H1 (cell line): ENCODE measurements at regions not wholly inside any gene's neighbourhood (a gene's known extent, or its start where the extent isn't known, plus 50 kb on each side); places are given as distances from the start of the nearest gene placed in this dataset.

Experiments
- CTCF ChIA-PET: fragments of 300-600 bp; sonication (Branson Sonifier 250); formaldehyde crosslinking; loops from one replicate; lab custom pipeline; 2021; ENCODE audit not compliant: partially characterized antibody; lab: Charles Lee
- POLR2A ChIA-PET: fragments of 300-600 bp; sonication (Branson Sonifier 250); formaldehyde crosslinking; loops from one replicate; lab custom pipeline; 2021; ENCODE audit warnings: inconsistent platforms; ENCODE audit not compliant: partially characterized antibody; lab: Charles Lee
- DNase-seq, 2 experiments: peaks; one replicate each; pipeline versions ENCODE4 v3.0.0 to v3.0.0-alpha.2; 2010 to 2022; ENCODE audit warnings: low spot score in 2 of 2, low read depth in 1 of 2, mixed read lengths in 1 of 2
- FAIRE-seq: peaks from 2 replicates; lab custom pipeline; 2011; peaks lifted over from hg19 to GRCh38; lab: Jason Lieb, UNC
- H2AFZ ChIP-seq: 2 replicates; pipeline ENCODE4 v1.8.1; 2012; ENCODE audit warnings: low read length, inconsistent platforms
- H2AK5ac ChIP-seq: 2 replicates; pipeline ENCODE4 v1.6.1; 2013; ENCODE audit warnings: low read depth, low read length
- H2BK120ac ChIP-seq: replicated peaks from 2 replicates; pipeline ENCODE3; 2013; ENCODE audit warnings: low read depth, low read length, inconsistent platforms
- H2BK12ac ChIP-seq: 2 replicates; pipeline ENCODE4 v1.6.1; 2013; ENCODE audit warnings: low read depth, low read length
- H2BK15ac ChIP-seq: 2 replicates; pipeline ENCODE4 v1.6.1; 2013; ENCODE audit warnings: low read length
- H2BK20ac ChIP-seq: 2 replicates; pipeline ENCODE4 v1.6.1; 2013; ENCODE audit warnings: low read length
- H2BK5ac ChIP-seq: 2 replicates; pipeline ENCODE4 v1.6.1; 2013; ENCODE audit warnings: low read depth, low read length
- H3K14ac ChIP-seq: 2 replicates; pipeline ENCODE4 v1.6.1; 2013; ENCODE audit warnings: inconsistent platforms; ENCODE audit not compliant: insufficient read length
- H3K18ac ChIP-seq: 2 replicates; pipeline ENCODE4 v1.6.1; 2013; ENCODE audit warnings: low read length; ENCODE audit errors: extremely low read depth
- H3K23ac ChIP-seq: 2 replicates; pipeline ENCODE4 v1.6.1; 2013; ENCODE audit warnings: inconsistent platforms; ENCODE audit not compliant: insufficient read length
- H3K23me2 ChIP-seq: 2 replicates; pipeline ENCODE4 v1.6.1; 2013; ENCODE audit warnings: low read depth, low read length
- H3K27ac ChIP-seq: 2 replicates; pipeline ENCODE4 v1.6.1; 2011; ENCODE audit warnings: low read depth, low read length, inconsistent platforms
- H3K27me3 ChIP-seq, 4 experiments: replicated peaks in 1 of 4; 1 replicate in 1 of 4; 2 replicates in 3 of 4; pipeline versions ENCODE4 v1.6.1 to v1.8.1; 2011 to 2013; ENCODE audit warnings: low read length in 3 of 4, mild to moderate bottlenecking in 3 of 4, inconsistent platforms in 2 of 4, mixed read lengths in 2 of 4, moderate library complexity in 1 of 4; ENCODE audit not compliant: control insufficient read depth in 3 of 4, insufficient read depth in 3 of 4; ENCODE audit errors: extremely low read depth in 1 of 4
- H3K36me3 ChIP-seq, 4 experiments: 2 replicates each; pipeline versions ENCODE4 v1.6.1 to v1.8.1; 2011 to 2013; ENCODE audit warnings: mild to moderate bottlenecking in 4 of 4, low read length in 3 of 4, moderate library complexity in 2 of 4, control low read depth in 1 of 4, inconsistent platforms in 1 of 4; ENCODE audit not compliant: insufficient read depth in 4 of 4, control insufficient read depth in 2 of 4
- H3K4ac ChIP-seq: replicated peaks from 2 replicates; pipeline ENCODE3; 2013; ENCODE audit warnings: low read length, low read depth, mixed read lengths, inconsistent platforms; ENCODE audit not compliant: insufficient read length
- H3K4me1 ChIP-seq, 4 experiments: replicated peaks in 1 of 4; 1 replicate in 1 of 4; 2 replicates in 3 of 4; pipeline versions ENCODE4 v1.6.1 to v1.8.1; 2011 to 2013; ENCODE audit warnings: low read length in 3 of 4, inconsistent platforms in 2 of 4, mixed read lengths in 1 of 4; ENCODE audit not compliant: insufficient read depth in 4 of 4, control insufficient read depth in 3 of 4
- H3K4me2 ChIP-seq, 2 experiments: 2 replicates each; pipeline versions ENCODE4 v1.6.1 to v1.8.1; 2011 to 2013; ENCODE audit warnings: low read depth in 2 of 2, low read length in 2 of 2, control low read depth in 1 of 2, inconsistent platforms in 1 of 2, mild to moderate bottlenecking in 1 of 2; ENCODE audit not compliant: insufficient read depth in 1 of 2
- H3K4me3 ChIP-seq, 4 experiments: fragments of 200-600, 300-600 bp in 1 of 4; sonication (generic), shearing (Covaris generic), sonication (Bioruptor Twin) in 1 of 4; 2 replicates each; pipeline versions ENCODE4 v1.5.1 to v1.8.1; 2011 to 2016; ENCODE audit warnings: low read length in 4 of 4, low read depth in 3 of 4, control low read depth in 2 of 4, inconsistent platforms in 2 of 4, mild to moderate bottlenecking in 2 of 4, mixed read lengths in 1 of 4, moderate library complexity in 1 of 4; ENCODE audit not compliant: insufficient read depth in 2 of 4; ENCODE audit errors: extremely low read depth in 1 of 4
- H3K56ac ChIP-seq: replicated peaks from 2 replicates; pipeline ENCODE3; 2013; ENCODE audit warnings: low read depth, mild to moderate bottlenecking, mixed read lengths, low read length, inconsistent platforms; ENCODE audit not compliant: insufficient read length
- H3K79me1 ChIP-seq: 2 replicates; pipeline ENCODE4 v1.6.1; 2013; ENCODE audit warnings: low read depth, low read length, control low read depth
- H3K79me2 ChIP-seq, 2 experiments: 2 replicates each; pipeline versions ENCODE4 v1.6.1 to v1.8.1; 2012 to 2013; ENCODE audit warnings: low read length in 2 of 2, mild to moderate bottlenecking in 2 of 2, inconsistent platforms in 1 of 2; ENCODE audit not compliant: insufficient read depth in 2 of 2, control insufficient read depth in 1 of 2
- H3K9ac ChIP-seq, 4 experiments: replicated peaks in 1 of 4; 1 replicate in 1 of 4; 2 replicates in 3 of 4; pipeline versions ENCODE4 v1.6.1 to v1.8.1; 2011 to 2013; ENCODE audit warnings: low read depth in 3 of 4, low read length in 3 of 4, control low read depth in 2 of 4, mild to moderate bottlenecking in 2 of 4, moderate library complexity in 2 of 4, inconsistent platforms in 1 of 4; ENCODE audit errors: extremely low read depth in 1 of 4
- H3K9me3 ChIP-seq, 2 experiments: 2 replicates each; pipeline versions ENCODE4 v1.6.1 to v1.8.1; 2012 to 2013; ENCODE audit warnings: mild to moderate bottlenecking in 2 of 2, moderate library complexity in 2 of 2, control low read depth in 1 of 2, inconsistent platforms in 1 of 2, low read depth in 1 of 2, low read length in 1 of 2, mixed read lengths in 1 of 2; ENCODE audit not compliant: insufficient read depth in 2 of 2
- H4K20me1 ChIP-seq, 2 experiments: replicated peaks in 1 of 2; 2 replicates each; pipeline versions ENCODE3 to v1.8.1; 2011 to 2013; ENCODE audit warnings: inconsistent platforms in 2 of 2, low read length in 2 of 2, mild to moderate bottlenecking in 1 of 2; ENCODE audit not compliant: insufficient read depth in 2 of 2, control insufficient read depth in 1 of 2
- H4K5ac ChIP-seq: 2 replicates; pipeline ENCODE4 v1.6.1; 2013; ENCODE audit warnings: low read length, low read depth, mixed read lengths, inconsistent platforms; ENCODE audit not compliant: insufficient read length
- H4K8ac ChIP-seq: 2 replicates; pipeline ENCODE4 v1.8.0; 2013; ENCODE audit warnings: mild to moderate bottlenecking, moderate library complexity, low read length, inconsistent platforms; ENCODE audit not compliant: insufficient read depth; ENCODE audit errors: extremely low read depth
- H4K91ac ChIP-seq: replicated peaks from 2 replicates; pipeline ENCODE3; 2013; ENCODE audit warnings: low read length, mixed read lengths, inconsistent platforms; ENCODE audit not compliant: insufficient read length
- CHD2 ChIP-seq: IDR thresholded peaks from 2 replicates; pipeline ENCODE4 v1.6.1; 2012; ENCODE audit warnings: low read length, improper control_type of control experiment
- NRF1 ChIP-seq: IDR thresholded peaks from 2 replicates; pipeline ENCODE4 v1.6.1; 2011; ENCODE audit warnings: mild to moderate bottlenecking, low read depth, low read length, improper control_type of control experiment
- RBBP5 ChIP-seq: IDR thresholded peaks from 2 replicates; pipeline ENCODE4 v1.7.1; 2012; ENCODE audit warnings: low read depth, mild to moderate bottlenecking, inconsistent platforms, low read length, moderate library complexity, borderline replicate concordance
- WGBS, 2 experiments: shearing (Covaris generic) in 1 of 2; methylation state at CpG; one replicate each; pipeline versions ENCODE4 v1.1.6 to v1.1.7; 2013 to 2015; ENCODE audit warnings: low lambda C conversion rate in 2 of 2, mixed read lengths in 2 of 2, inconsistent platforms in 1 of 2, low coverage in 1 of 2, missing lambda C conversion rate in 1 of 2; ENCODE audit not compliant: insufficient replicate concordance in 2 of 2, insufficient coverage in 1 of 2, insufficient read length in 1 of 2; ENCODE audit errors: extremely low coverage in 1 of 2, missing lambda C conversion rate in 1 of 2; 5-methylcytosine and 5-hydroxymethylcytosine counted together

- Histone ChIP-seq H2BK120ac (no peak overlapping the region), H3K79me1 (no peaks in the 10 kb centered on the region), H2BK15ac (no peak overlapping the region), H2BK20ac (no peak overlapping the region), H3K79me2 (no peaks in the 10 kb centered on the region), H2BK12ac (no peak overlapping the region), H3K18ac (no peak overlapping the region), H3K56ac (no peak overlapping the region), H3K9me3 (no peaks in the 10 kb centered on the region), H2AK5ac (no peak overlapping the region), H3K36me3 (no peaks in the 10 kb centered on the region), H4K20me1 (no peaks in the 10 kb centered on the region), H3K4ac (no peak overlapping the region), H3K9ac (no peak overlapping the region)
- POLR2A ChIA-PET = interaction anchor here (0.6 to 1.3 kb wide), 3 partner anchors 11 to 402 kb away, joined by 3 to 4 read pairs (median 3); no protein-coding TSS in a partner anchor
- no peak for DNase-seq
- TF ChIP-seq CHD2 = no peak
- TF ChIP-seq RBBP5 = no peak
- no peak for TF ChIP-seq NRF1
- TF ChIP-seq, all 59 proteins: peak for 0
- no peak overlapping the region for H3K27ac ChIP-seq
- H4K91ac ChIP-seq = no peak overlapping the region
- H3K14ac ChIP-seq = no peak overlapping the region
- CTCF ChIA-PET = interaction anchor here (0.5 to 2.2 kb wide), 10 partner anchors 10 to 1128 kb away, joined by 3 to 6 read pairs (median 4); no protein-coding TSS in a partner anchor
- no peak overlapping the region for H4K5ac ChIP-seq
- no peak overlapping the region for H3K4me3 ChIP-seq
- no peak overlapping the region for H3K23ac ChIP-seq
- H2BK5ac ChIP-seq = no peak overlapping the region
- H3K27me3 ChIP-seq = no peaks in the 10 kb centered on the region; a peak in 1 of 7 replicates
- WGBS, 2 experiments = 84% methylated on average over 4 of the region's 4 CpGs; no CpG with 5 or more reads in 1 of the 2 experiments
- H4K8ac ChIP-seq = no peak overlapping the region
- H3K4me1 ChIP-seq = no peaks in the 10 kb centered on the region
- no peaks in the 10 kb centered on the region; the same call in 1 of the 2 replicates for H3K23me2 ChIP-seq
- H2AFZ ChIP-seq = no peak overlapping the region
- no peak for FAIRE-seq
- H3K4me2 ChIP-seq = no peak overlapping the region
Measured at GRCh38 chr4:128456171-128456570, 168.6 kb upstream of the PGRMC2 start.
